ENCODE measurements at regions not wholly inside any gene's neighbourhood (a gene's known extent, or its start where the extent isn't known, plus 50 kb on each side); places are given as distances from the start of the nearest gene placed in this dataset.

- no peak overlapping the region for H3K27ac ChIP-seq (ENCODE audit: low read depth, low read length)
- H3K14ac ChIP-seq (ENCODE audit: low read length) = no peak overlapping the region
- H4K8ac ChIP-seq (ENCODE audit: low read depth, low read length) = no peak overlapping the region
- H4K91ac ChIP-seq (ENCODE audit: low read depth, low read length) = no peak overlapping the region
- H3K18ac ChIP-seq (ENCODE audit: low read length) = no peak overlapping the region
- H3K4me1 ChIP-seq (ENCODE audit: control insufficient read depth in 1 of 2, insufficient read depth in 2 of 2, low read length in 2 of 2) = no peaks in the 10 kb centered on the region
- H3K79me2 ChIP-seq (ENCODE audit: control insufficient read depth, insufficient read depth, low read length, poor library complexity) = no peaks in the 10 kb centered on the region
- H4K12ac ChIP-seq (ENCODE audit: low read depth, low read length) = no peak overlapping the region
- no peaks in the 10 kb centered on the region for H3K79me1 ChIP-seq (ENCODE audit: low read length)
- H2BK5ac ChIP-seq (ENCODE audit: low read depth, low read length, poor library complexity) = no peak overlapping the region
- no peak overlapping the region for H3K4me3 ChIP-seq (ENCODE audit: low read depth, low read length)
- H3K27me3 ChIP-seq (ENCODE audit: insufficient read depth, low read length) = no peaks in the 10 kb centered on the region
- no CpG with 5 or more reads among the region's 6 CpGs for WGBS (ENCODE audit: extremely low coverage, insufficient coverage, insufficient read length)
- H2BK12ac ChIP-seq (ENCODE audit: low read length) = no peak overlapping the region
- no peak overlapping the region for H2AFZ ChIP-seq (ENCODE audit: insufficient read depth, low read length, poor library complexity)
- H3K4me2 ChIP-seq (ENCODE audit: low read length) = no peak overlapping the region
- H3K9me3 ChIP-seq (ENCODE audit: insufficient read depth, low read depth, low read length) = no peaks in the 10 kb centered on the region
- no peaks in the 10 kb centered on the region for H3K36me3 ChIP-seq (ENCODE audit: control insufficient read depth in 1 of 2, insufficient read depth in 2 of 2, low read length in 2 of 2)
- H3K9ac ChIP-seq (ENCODE audit: low read length) = no peak overlapping the region
- H2BK120ac ChIP-seq (ENCODE audit: insufficient read depth, low read length, poor library complexity) = no peak overlapping the region
- H3K4ac ChIP-seq (ENCODE audit: low read depth, low read length) = no peak overlapping the region
- DNase-seq = no peak
- H3K23ac ChIP-seq (ENCODE audit: low read length) = no peak overlapping the region
- no peak overlapping the region for H2AK5ac ChIP-seq (ENCODE audit: low read length)
Measured at GRCh38 chr13:54845351-54845965, 1816.8 kb downstream of the OLFM4 start.

- H2BK120ac ChIP-seq (ENCODE audit: insufficient read depth, low read length, poor library complexity) = no peak overlapping the region
- no peaks in the 10 kb centered on the region for H3K9me3 ChIP-seq (ENCODE audit: insufficient read depth, low read depth, low read length)
- no peak overlapping the region for H4K91ac ChIP-seq (ENCODE audit: low read depth, low read length)
- H2BK12ac ChIP-seq (ENCODE audit: low read length) = no peak overlapping the region
- no peak overlapping the region for H3K9ac ChIP-seq (ENCODE audit: low read length)
- H3K79me1 ChIP-seq (ENCODE audit: low read length) = no peaks in the 10 kb centered on the region
- no peak overlapping the region for H2AFZ ChIP-seq (ENCODE audit: insufficient read depth, low read length, poor library complexity)
- H3K4me3 ChIP-seq (ENCODE audit: low read depth, low read length) = no peak overlapping the region
- no peak overlapping the region for H2BK5ac ChIP-seq (ENCODE audit: low read depth, low read length, poor library complexity)
- H3K27ac ChIP-seq (ENCODE audit: low read depth, low read length) = no peak overlapping the region
- DNase-seq = no peak
- no peak overlapping the region for H3K23ac ChIP-seq (ENCODE audit: low read length)
- no peak overlapping the region for H4K8ac ChIP-seq (ENCODE audit: low read depth, low read length)
- no peaks in the 10 kb centered on the region for H3K27me3 ChIP-seq (ENCODE audit: insufficient read depth, low read length)
- no peak overlapping the region for H3K4ac ChIP-seq (ENCODE audit: low read depth, low read length)
- H3K79me2 ChIP-seq (ENCODE audit: control insufficient read depth, insufficient read depth, low read length, poor library complexity) = no peaks in the 10 kb centered on the region
- H3K4me1 ChIP-seq (ENCODE audit: control insufficient read depth in 1 of 2, insufficient read depth in 2 of 2, low read length in 2 of 2) = no peaks in the 10 kb centered on the region
- no peak overlapping the region for H3K14ac ChIP-seq (ENCODE audit: low read length)
- no peak overlapping the region for H3K18ac ChIP-seq (ENCODE audit: low read length)
- no peak overlapping the region for H3K4me2 ChIP-seq (ENCODE audit: low read length)
- no peak overlapping the region for H2AK5ac ChIP-seq (ENCODE audit: low read length)
- no peak overlapping the region for H4K12ac ChIP-seq (ENCODE audit: low read depth, low read length)
- H3K36me3 ChIP-seq (ENCODE audit: control insufficient read depth in 1 of 2, insufficient read depth in 2 of 2, low read length in 2 of 2) = no peaks in the 10 kb centered on the region
Measured at GRCh38 chr13:54852831-54853230, 1824.2 kb downstream of the OLFM4 start.

GRCh38 chr13:54859827-54860226 is 1831.2 kb downstream of the OLFM4 start:
- H3K4me3 ChIP-seq (ENCODE audit: low read depth, low read length) = no peak overlapping the region
- H3K23ac ChIP-seq (ENCODE audit: low read length) = no peak overlapping the region
- H3K4me1 ChIP-seq (ENCODE audit: control insufficient read depth in 1 of 2, insufficient read depth in 2 of 2, low read length in 2 of 2) = no peaks in the 10 kb centered on the region
- H3K4ac ChIP-seq (ENCODE audit: low read depth, low read length) = no peak overlapping the region
- no peak overlapping the region for H2BK5ac ChIP-seq (ENCODE audit: low read depth, low read length, poor library complexity)
- H3K18ac ChIP-seq (ENCODE audit: low read length) = no peak overlapping the region
- no peaks in the 10 kb centered on the region for H3K79me1 ChIP-seq (ENCODE audit: low read length)
- H3K14ac ChIP-seq (ENCODE audit: low read length) = no peak overlapping the region
- H2BK120ac ChIP-seq (ENCODE audit: insufficient read depth, low read length, poor library complexity) = no peak overlapping the region
- H4K8ac ChIP-seq (ENCODE audit: low read depth, low read length) = no peak overlapping the region
- no peaks in the 10 kb centered on the region for H3K27me3 ChIP-seq (ENCODE audit: insufficient read depth, low read length)
- no peak overlapping the region for H2AFZ ChIP-seq (ENCODE audit: insufficient read depth, low read length, poor library complexity)
- H3K9ac ChIP-seq (ENCODE audit: low read length) = no peak overlapping the region
- no peak overlapping the region for H4K12ac ChIP-seq (ENCODE audit: low read depth, low read length)
- H3K27ac ChIP-seq (ENCODE audit: low read depth, low read length) = no peak overlapping the region
- no CpG with 5 or more reads among the region's 1 CpG for WGBS (ENCODE audit: extremely low coverage, insufficient coverage, insufficient read length)
- no peak overlapping the region for H2AK5ac ChIP-seq (ENCODE audit: low read length)
- H3K4me2 ChIP-seq (ENCODE audit: low read length) = no peak overlapping the region
- H3K9me3 ChIP-seq (ENCODE audit: insufficient read depth, low read depth, low read length) = no peaks in the 10 kb centered on the region
- DNase-seq = no peak
- no peaks in the 10 kb centered on the region for H3K79me2 ChIP-seq (ENCODE audit: control insufficient read depth, insufficient read depth, low read length, poor library complexity)
- no peak overlapping the region for H4K91ac ChIP-seq (ENCODE audit: low read depth, low read length)
- H2BK12ac ChIP-seq (ENCODE audit: low read length) = no peak overlapping the region
- no peaks in the 10 kb centered on the region for H3K36me3 ChIP-seq (ENCODE audit: control insufficient read depth in 1 of 2, insufficient read depth in 2 of 2, low read length in 2 of 2)

- Histone ChIP-seq H2BK120ac (ENCODE audit: insufficient read depth, low read length, poor library complexity) (no peak overlapping the region), H2BK5ac (ENCODE audit: low read depth, low read length, poor library complexity) (no peak overlapping the region), H2AFZ (ENCODE audit: insufficient read depth, low read length, poor library complexity) (no peak overlapping the region), H3K27ac (ENCODE audit: low read depth, low read length) (no peak overlapping the region), H3K4me1 (ENCODE audit: control insufficient read depth in 1 of 2, insufficient read depth in 2 of 2, low read length in 2 of 2) (no peaks in the 10 kb centered on the region), H3K36me3 (ENCODE audit: control insufficient read depth in 1 of 2, insufficient read depth in 2 of 2, low read length in 2 of 2) (no peaks in the 10 kb centered on the region), H4K12ac (ENCODE audit: low read depth, low read length) (no peak overlapping the region), H3K27me3 (ENCODE audit: insufficient read depth, low read length) (no peaks in the 10 kb centered on the region), H3K4ac (ENCODE audit: low read depth, low read length) (no peak overlapping the region), H3K79me2 (ENCODE audit: control insufficient read depth, insufficient read depth, low read length, poor library complexity) (no peaks in the 10 kb centered on the region), H2BK12ac (ENCODE audit: low read length) (no peak overlapping the region), H3K79me1 (ENCODE audit: low read length) (no peaks in the 10 kb centered on the region), H3K9me3 (ENCODE audit: insufficient read depth, low read depth, low read length) (no peaks in the 10 kb centered on the region), H3K4me3 (ENCODE audit: low read depth, low read length) (no peak overlapping the region), H2AK5ac (ENCODE audit: low read length) (no peak overlapping the region), H3K14ac (ENCODE audit: low read length) (no peak overlapping the region), H4K8ac (ENCODE audit: low read depth, low read length) (no peak overlapping the region), H3K18ac (ENCODE audit: low read length) (no peak overlapping the region), H3K4me2 (ENCODE audit: low read length) (no peak overlapping the region), H4K91ac (ENCODE audit: low read depth, low read length) (no peak overlapping the region), H3K23ac (ENCODE audit: low read length) (no peak overlapping the region), H3K9ac (ENCODE audit: low read length) (no peak overlapping the region)
- no peak for DNase-seq
- WGBS (ENCODE audit: extremely low coverage, insufficient coverage, insufficient read length) = no CpG with 5 or more reads among the region's 3 CpGs
Measured at GRCh38 chr13:54875111-54875510, 1846.5 kb downstream of the OLFM4 start.
